Stomach (tissue), 8 donors: ENCODE measurements at regions not wholly inside any gene's neighbourhood (a gene's known extent, or its start where the extent isn't known, plus 50 kb on each side); places are given as distances from the start of the nearest gene placed in this dataset.
A peak's percentile ranks its signal among the peaks of the same experiment; 100 is the strongest.

ENCODE experiments used
- DNase-seq, 2 donors: peaks; one replicate each; pipeline versions ENCODE4 v3.0.0 to v3.0.0-alpha.2; 2013 to 2019
- H3K27ac ChIP-seq, 5 donors: fragments of 200-600 bp in 4 of 5; sonication (generic) in 4 of 5; one replicate each; pipeline ENCODE4 v1.5.1; 2013 to 2019; ENCODE audit warnings: mild to moderate bottlenecking in 1 of 5, moderate library complexity in 1 of 5
- H3K27me3 ChIP-seq, 3 donors: fragments of 200-600 bp; sonication (generic); one replicate each; pipeline ENCODE4 v1.5.1; 2017 to 2019; ENCODE audit warnings: mixed run types in 1 of 3
- H3K36me3 ChIP-seq, 4 donors: fragments of 200-600 bp; sonication (generic); 1 replicate in 3 of 4; 2 replicates in 1 of 4; pipeline ENCODE4 v1.5.1; 2016 to 2019
- H3K4me1 ChIP-seq, 4 donors: fragments of 200-600 bp; sonication (generic); one replicate each; pipeline ENCODE4 v1.5.1; 2016 to 2019
- H3K4me3 ChIP-seq, 4 donors: fragments of 200-600 bp; sonication (generic) in 3 of 4; one replicate each; pipeline ENCODE4 v1.5.1; 2016 to 2019; ENCODE audit warnings: mild to moderate bottlenecking in 1 of 4
- H3K9me3 ChIP-seq, 4 donors: fragments of 200-600 bp; sonication (generic); one replicate each; pipeline ENCODE4 v1.5.1; 2016 to 2019
- CTCF ChIP-seq, 7 experiments: fragments of 450-650 bp in 4 of 7; fragments of 200-600 bp in 3 of 7; sonication (generic) in 3 of 7; IDR thresholded peaks; one replicate each; pipeline ENCODE4 v1.5.1; 2016 to 2019; ENCODE audit warnings: antibody characterized with exemption in 7 of 7, control low read depth in 2 of 7, mild to moderate bottlenecking in 1 of 7
- EP300 ChIP-seq: sonication (generic); formaldehyde crosslinking; IDR thresholded peaks from one replicate; pipeline ENCODE4 v1.6.1; 2017; ENCODE audit warnings: antibody characterized with exemption
- POLR2A ChIP-seq, 4 donors: fragments of 450-650 bp; IDR thresholded peaks; one replicate each; pipeline ENCODE4 v1.6.1; 2016; ENCODE audit warnings: antibody characterized with exemption in 4 of 4, control low read depth in 2 of 4, mild to moderate bottlenecking in 1 of 4, moderate library complexity in 1 of 4
- POLR2AphosphoS5 ChIP-seq, 3 donors: sonication (generic); formaldehyde crosslinking; IDR thresholded peaks; one replicate each; pipeline ENCODE4 v1.6.1; 2016; ENCODE audit warnings: antibody characterized with exemption in 3 of 3
- WGBS, 5 donors: extraction: QIAGEN DNeasy Blood & Tissue Kit in 3 of 5; methylation state at CpG; one replicate each; pipeline versions ENCODE4 v1.1.5 to v1.1.7; 2013 to 2018; 5-methylcytosine and 5-hydroxymethylcytosine counted together
- intact Hi-C: fragments of 100-400 bp; cut with DNase I; formaldehyde crosslinking; loops from one replicate; pipeline ENCODE4 v1.15.1; 2023; ENCODE audit warnings: low total_unique reads
- donor health status: healthy with polysubstance abuse.
- donor health status: Bipolar disorder and iron deficiency.
- donor health status: healthy.

DNA sequence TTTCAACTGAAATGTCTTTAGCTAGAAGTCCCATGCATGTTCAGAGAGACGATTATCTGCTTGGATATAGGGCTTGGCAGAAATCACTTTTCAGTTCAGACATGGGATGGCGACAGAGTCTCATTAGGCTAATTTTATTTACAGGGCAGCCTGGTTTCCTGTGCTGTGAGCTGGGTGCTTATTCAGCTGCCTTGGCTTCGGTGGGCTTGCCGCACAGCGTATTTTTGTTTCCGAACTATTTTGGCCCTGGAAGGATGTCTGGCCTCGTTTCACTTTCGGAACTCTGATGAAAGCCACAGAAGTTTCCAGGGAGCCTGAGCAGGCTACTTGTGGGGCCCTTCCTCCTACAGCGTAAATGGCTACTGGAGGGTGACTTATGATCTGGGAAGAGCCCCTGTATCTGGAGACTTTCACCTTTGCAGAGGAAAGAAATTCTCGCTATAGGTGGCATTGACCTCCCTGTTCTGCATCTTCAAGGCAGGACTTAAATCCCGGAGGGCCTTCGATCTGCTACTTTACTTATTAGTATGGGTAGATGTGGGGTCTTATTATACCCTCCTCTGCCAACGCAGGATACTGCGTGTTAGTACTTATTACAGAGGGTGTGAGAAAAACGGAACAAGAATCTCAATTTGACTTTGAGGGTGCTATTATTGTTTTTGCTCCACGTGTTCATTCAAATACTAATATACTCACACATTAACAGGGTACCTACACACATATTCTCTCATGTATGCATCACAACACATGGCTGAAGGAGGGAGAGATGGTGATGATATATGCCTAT, 364.0 kb upstream of the RBMS3 start:
- intact Hi-C loops: no loop called here
- peak overlapping the region in 3 of 4 donors; percentile 7 to 25 (median 11) for H3K4me3 ChIP-seq
- peaks cover 0 to 26% (median 10%) of the 10 kb centered on the region in 4 donors for H3K4me1 ChIP-seq
- 56 to 71% (median 62%) methylated on average over 15 to 16 of the region's 16 CpGs for WGBS, 5 donors
- TF ChIP-seq EP300 (no peak), POLR2AphosphoS5 (IDR thresholded peaks at IDR 0.05) (peak in 1 of 3 donors; percentile 9), CTCF (IDR thresholded peaks at IDR 0.05) (peak in 2 of 7 experiments; percentile 26 to 36), POLR2A (IDR thresholded peaks at IDR 0.05) (no peak)
- H3K27me3 ChIP-seq: no peaks in the 10 kb centered on the region
- H3K9me3 ChIP-seq: no peaks in the 10 kb centered on the region
- peak; percentile 26 to 84 for DNase-seq
- H3K36me3 ChIP-seq: no peaks in the 10 kb centered on the region
- H3K27ac ChIP-seq: peak overlapping the region in 4 of 5 donors; percentile 39 to 77 (median 64)

- H3K4me1 ChIP-seq: peaks cover 0 to 20% (median 9%) of the 10 kb centered on the region in 4 donors
- H3K36me3 ChIP-seq: no peaks in the 10 kb centered on the region
- H3K9me3 ChIP-seq: no peaks in the 10 kb centered on the region
- no peak for TF ChIP-seq POLR2AphosphoS5 (IDR thresholded peaks at IDR 0.05)
- 72 to 81% (median 80%) methylated on average over 4 of the region's 4 CpGs for WGBS, 5 donors
- no peak overlapping the region for H3K4me3 ChIP-seq
- peak overlapping the region in 1 of 5 donors; percentile 70 for H3K27ac ChIP-seq
- intact Hi-C loops: no loop called here
- no peaks in the 10 kb centered on the region for H3K27me3 ChIP-seq
- no peak for DNase-seq
Measured at GRCh38 chr3:28917895-28918475, 362.9 kb upstream of the RBMS3 start.

- 81 to 91% (median 89%) methylated on average over 3 of the region's 3 CpGs for WGBS, 5 donors
- intact Hi-C loops: no loop called here
- no peak for DNase-seq
- Histone ChIP-seq H3K4me3 (no peak overlapping the region), H3K27me3 (no peaks in the 10 kb centered on the region), H3K4me1 (peaks cover 0 to 7% (median under 1%) of the 10 kb centered on the region in 4 donors), H3K36me3 (no peaks in the 10 kb centered on the region), H3K9me3 (no peaks in the 10 kb centered on the region), H3K27ac (no peak overlapping the region)
- TF ChIP-seq POLR2A (IDR thresholded peaks at IDR 0.05) (no peak), POLR2AphosphoS5 (IDR thresholded peaks at IDR 0.05) (no peak), EP300 (no peak), CTCF (IDR thresholded peaks at IDR 0.05) (no peak)
Measured at GRCh38 chr3:28922376-28922775, 358.5 kb upstream of the RBMS3 start.

DNA sequence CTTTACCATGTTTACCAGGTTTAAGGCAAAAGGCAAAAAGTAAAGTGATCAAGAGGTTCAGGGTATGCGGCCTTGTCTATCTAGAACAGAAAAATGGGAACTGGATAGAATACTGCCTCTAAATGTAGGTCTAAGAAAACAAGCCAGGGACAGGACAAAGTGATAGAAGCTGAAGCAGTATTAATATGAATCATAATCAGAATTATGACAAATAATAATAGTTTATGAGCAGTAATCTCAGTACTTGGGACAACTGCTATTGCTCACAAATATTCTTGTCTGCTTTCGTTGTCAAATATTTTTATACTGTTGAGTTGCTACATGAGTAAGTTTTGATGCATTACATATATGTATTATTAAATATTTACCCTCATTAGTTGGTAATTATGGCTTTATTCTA, 356.9 kb upstream of the RBMS3 start:
- Histone ChIP-seq H3K4me3 (no peak overlapping the region), H3K36me3 (no peaks in the 10 kb centered on the region), H3K9me3 (no peaks in the 10 kb centered on the region), H3K27ac (no peak overlapping the region), H3K27me3 (no peaks in the 10 kb centered on the region), H3K4me1 (no peaks in the 10 kb centered on the region)
- intact Hi-C loops: no loop called here
- 88 to 94% (median 92%) methylated on average over 2 of the region's 2 CpGs for whole genome bisulfite sequencing, 5 donors
- TF ChIP-seq EP300: no peak
- no peak for TF ChIP-seq POLR2A (IDR thresholded peaks at IDR 0.05)
- TF ChIP-seq CTCF (IDR thresholded peaks at IDR 0.05): no peak
- TF ChIP-seq POLR2AphosphoS5 (IDR thresholded peaks at IDR 0.05): no peak
- no peak for DNase-seq
